GM21619 (cell line): ENCODE measurements at regions not wholly inside any gene's neighbourhood (a gene's known extent, or its start where the extent isn't known, plus 50 kb on each side); places are given as distances from the start of the nearest gene placed in this dataset.
"Not testable (repeated sequence)": the region's sequence is repeated elsewhere in the genome, so short reads cannot be mapped to it uniquely, and the experiment has no call there.

Experiments used
- ATAC-seq: cut with Tn5 transposase; IDR thresholded peaks from one replicate; pipeline ENCODE4 v1.9.1; 2021; ENCODE audit not compliant: unreplicated experiment

GRCh38 chr6:28831683-28832082, 92.1 kb downstream of the TRIM27 start:
- not testable (repeated sequence) for ATAC-seq

GRCh38 chr6:28836703-28837102, 87.1 kb downstream of the TRIM27 start:
- not testable (repeated sequence) for ATAC-seq

GRCh38 chr6:28838289-28838633, 85.5 kb downstream of the TRIM27 start:
- ATAC-seq = peak; percentile 46

- peak; percentile 59 for ATAC-seq
These were observed 84.9 kb downstream of the TRIM27 start for GRCh38 chr6:28838634-28839442.

GRCh38 chr6:28839443-28840120, 84.2 kb downstream of the TRIM27 start:
- ATAC-seq = no peak

GRCh38 chr6:28841290-28841689, 82.5 kb downstream of the TRIM27 start:
- ATAC-seq = no peak

- ATAC-seq = not testable (repeated sequence)
These were observed 75.0 kb downstream of the TRIM27 start for GRCh38 chr6:28848756-28849155.
